ENCODE measurements at regions not wholly inside any gene's neighbourhood (a gene's known extent, or its start where the extent isn't known, plus 50 kb on each side); places are given as distances from the start of the nearest gene placed in this dataset.

DNA sequence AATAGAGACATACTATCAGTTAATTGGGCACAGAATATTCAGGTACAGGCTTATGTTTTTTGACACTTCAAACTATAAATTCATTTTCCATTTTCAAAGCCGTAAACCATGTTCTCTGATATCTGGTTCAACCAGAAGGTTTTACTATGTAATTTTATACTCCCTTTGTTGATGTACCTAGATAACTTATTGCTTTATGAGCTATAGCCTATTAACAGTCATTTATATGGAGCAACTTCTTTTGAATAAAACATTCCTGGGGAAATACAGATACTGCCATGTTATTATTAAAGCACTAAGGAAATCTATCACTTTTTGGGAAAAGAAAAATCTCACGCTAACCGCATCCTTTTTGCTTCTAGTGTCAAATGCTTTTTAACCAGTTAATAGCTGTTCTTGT is 505.6 kb downstream of the PYDC2 start:
- TF ChIP-seq POLR2A (IDR thresholded peaks at IDR 0.05) = no peak
- TF ChIP-seq, protein P1, sequence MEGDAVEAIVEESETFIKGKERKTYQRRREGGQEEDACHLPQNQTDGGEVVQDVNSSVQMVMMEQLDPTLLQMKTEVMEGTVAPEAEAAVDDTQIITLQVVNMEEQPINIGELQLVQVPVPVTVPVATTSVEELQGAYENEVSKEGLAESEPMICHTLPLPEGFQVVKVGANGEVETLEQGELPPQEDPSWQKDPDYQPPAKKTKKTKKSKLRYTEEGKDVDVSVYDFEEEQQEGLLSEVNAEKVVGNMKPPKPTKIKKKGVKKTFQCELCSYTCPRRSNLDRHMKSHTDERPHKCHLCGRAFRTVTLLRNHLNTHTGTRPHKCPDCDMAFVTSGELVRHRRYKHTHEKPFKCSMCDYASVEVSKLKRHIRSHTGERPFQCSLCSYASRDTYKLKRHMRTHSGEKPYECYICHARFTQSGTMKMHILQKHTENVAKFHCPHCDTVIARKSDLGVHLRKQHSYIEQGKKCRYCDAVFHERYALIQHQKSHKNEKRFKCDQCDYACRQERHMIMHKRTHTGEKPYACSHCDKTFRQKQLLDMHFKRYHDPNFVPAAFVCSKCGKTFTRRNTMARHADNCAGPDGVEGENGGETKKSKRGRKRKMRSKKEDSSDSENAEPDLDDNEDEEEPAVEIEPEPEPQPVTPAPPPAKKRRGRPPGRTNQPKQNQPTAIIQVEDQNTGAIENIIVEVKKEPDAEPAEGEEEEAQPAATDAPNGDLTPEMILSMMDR (IDR thresholded peaks at IDR 0.05) = no peak
